Subcutaneous abdominal adipose tissue (tissue), 5 donors: ENCODE measurements at regions not wholly inside any gene's neighbourhood (a gene's known extent, or its start where the extent isn't known, plus 50 kb on each side); places are given as distances from the start of the nearest gene placed in this dataset.

Experiments
- H3K27ac ChIP-seq: one replicate; pipeline ENCODE4 v1.7.0; 2013; ENCODE audit warnings: low read depth, mild to moderate bottlenecking, inconsistent platforms, low read length, moderate library complexity
- H3K27me3 ChIP-seq, 5 donors: one replicate each; pipeline ENCODE4 v1.7.0; 2013; ENCODE audit warnings: low read length in 5 of 5, inconsistent platforms in 1 of 5; ENCODE audit not compliant: control insufficient read depth in 5 of 5, insufficient read depth in 4 of 5
- H3K36me3 ChIP-seq, 5 donors: one replicate each; pipeline ENCODE4 v1.7.0; 2013; ENCODE audit warnings: low read length in 5 of 5; ENCODE audit not compliant: control insufficient read depth in 5 of 5, insufficient read depth in 5 of 5
- H3K4me1 ChIP-seq, 5 donors: one replicate each; pipeline ENCODE4 v1.7.0; 2013; ENCODE audit warnings: low read length in 5 of 5, mild to moderate bottlenecking in 3 of 5, moderate library complexity in 1 of 5; ENCODE audit not compliant: control insufficient read depth in 5 of 5, insufficient read depth in 5 of 5
- H3K4me3 ChIP-seq, 5 donors: one replicate each; pipeline ENCODE4 v1.7.0; 2013; ENCODE audit warnings: low read length in 5 of 5, low read depth in 1 of 5
- H3K9ac ChIP-seq, 5 donors: one replicate each; pipeline ENCODE4 v1.7.0; 2013; ENCODE audit warnings: low read length in 5 of 5, mild to moderate bottlenecking in 4 of 5, moderate library complexity in 3 of 5
- H3K9me3 ChIP-seq, 5 donors: one replicate each; pipeline ENCODE4 v1.7.0; 2013; ENCODE audit warnings: low read length in 5 of 5; ENCODE audit not compliant: control insufficient read depth in 5 of 5
- donor health status: healthy.
- donor health status: healthy.
- donor health status: healthy.
- donor health status: healthy.
- donor health status: healthy.

GRCh38 chr22:27581236-27581635 is 220.3 kb downstream of the MN1 start:
- Histone ChIP-seq H3K4me1 (peaks cover 2 to 30% (median 23%) of the 10 kb centered on the region in 5 donors), H3K27me3 (peaks cover 0 to 8% (median 0%) of the 10 kb centered on the region in 5 donors), H3K36me3 (no peaks in the 10 kb centered on the region), H3K27ac (no peak overlapping the region), H3K9ac (no peak overlapping the region), H3K9me3 (no peaks in the 10 kb centered on the region), H3K4me3 (no peak overlapping the region)

GRCh38 chr22:27581688-27582087 is 219.9 kb downstream of the MN1 start:
- no peak overlapping the region for H3K9ac ChIP-seq
- H3K27me3 ChIP-seq, result peaks cover 0 to 8% (median 0%) of the 10 kb centered on the region in 5 donors
- H3K36me3 ChIP-seq, result no peaks in the 10 kb centered on the region
- no peak overlapping the region for H3K4me3 ChIP-seq
- peaks cover 2 to 26% (median 19%) of the 10 kb centered on the region in 5 donors for H3K4me1 ChIP-seq
- no peaks in the 10 kb centered on the region for H3K9me3 ChIP-seq
- no peak overlapping the region for H3K27ac ChIP-seq

- Histone ChIP-seq H3K4me1 (peaks cover 2 to 18% (median 13%) of the 10 kb centered on the region in 5 donors), H3K4me3 (no peak overlapping the region), H3K9ac (no peak overlapping the region), H3K36me3 (no peaks in the 10 kb centered on the region), H3K9me3 (no peaks in the 10 kb centered on the region), H3K27ac (no peak overlapping the region), H3K27me3 (peaks cover 0 to 8% (median 0%) of the 10 kb centered on the region in 5 donors)
These were observed 217.7 kb downstream of the MN1 start for GRCh38 chr22:27583856-27584255.

GRCh38 chr22:27585141-27585540 is 216.4 kb downstream of the MN1 start:
- Histone ChIP-seq H3K4me1 (peaks cover 2 to 18% (median 13%) of the 10 kb centered on the region in 5 donors), H3K27ac (no peak overlapping the region), H3K9me3 (no peaks in the 10 kb centered on the region), H3K9ac (no peak overlapping the region), H3K4me3 (no peak overlapping the region), H3K27me3 (peaks cover 0 to 5% (median 0%) of the 10 kb centered on the region in 5 donors), H3K36me3 (no peaks in the 10 kb centered on the region)

- H3K27ac ChIP-seq, result no peak overlapping the region
These were observed 213.3 kb downstream of the MN1 start for GRCh38 chr22:27588268-27588667.

GRCh38 chr22:27588915-27589314 is 212.6 kb downstream of the MN1 start:
- Histone ChIP-seq H3K4me1 (peaks cover 0 to 8% (median 5%) of the 10 kb centered on the region in 5 donors), H3K9me3 (no peaks in the 10 kb centered on the region), H3K27me3 (peaks cover 0 to 4% (median 0%) of the 10 kb centered on the region in 5 donors), H3K27ac (no peak overlapping the region), H3K9ac (no peak overlapping the region), H3K36me3 (no peaks in the 10 kb centered on the region), H3K4me3 (no peak overlapping the region)

More at GRCh38 chr22:27588268-27588667, 213.3 kb downstream of the MN1 start:
- Histone ChIP-seq H3K36me3 (no peaks in the 10 kb centered on the region), H3K4me3 (no peak overlapping the region), H3K9me3 (no peaks in the 10 kb centered on the region), H3K9ac (no peak overlapping the region), H3K27me3 (peaks cover 0 to 4% (median 0%) of the 10 kb centered on the region in 5 donors), H3K4me1 (peaks cover 0 to 14% (median 9%) of the 10 kb centered on the region in 5 donors)

- no peaks in the 10 kb centered on the region for H3K36me3 ChIP-seq
- H3K4me3 ChIP-seq, result no peak overlapping the region
- H3K9ac ChIP-seq, result no peak overlapping the region
- no peak overlapping the region for H3K27ac ChIP-seq
- H3K4me1 ChIP-seq, result peaks cover 0 to 8% (median 5%) of the 10 kb centered on the region in 5 donors
- H3K27me3 ChIP-seq, result no peaks in the 10 kb centered on the region
- H3K9me3 ChIP-seq, result no peaks in the 10 kb centered on the region
These were observed 210.5 kb downstream of the MN1 start for GRCh38 chr22:27591060-27591459.

GRCh38 chr22:27593378-27593777 is 208.2 kb downstream of the MN1 start:
- H3K27ac ChIP-seq, result no peak overlapping the region
- H3K9me3 ChIP-seq, result no peaks in the 10 kb centered on the region
- H3K4me1 ChIP-seq, result peaks cover 0 to 18% (median 9%) of the 10 kb centered on the region in 5 donors
- no peak overlapping the region for H3K4me3 ChIP-seq
- H3K9ac ChIP-seq, result no peak overlapping the region
- H3K36me3 ChIP-seq, result no peaks in the 10 kb centered on the region
- no peaks in the 10 kb centered on the region for H3K27me3 ChIP-seq

GRCh38 chr22:27594020-27594419 is 207.5 kb downstream of the MN1 start:
- Histone ChIP-seq H3K9me3 (no peaks in the 10 kb centered on the region), H3K27ac (no peak overlapping the region), H3K27me3 (no peaks in the 10 kb centered on the region), H3K36me3 (no peaks in the 10 kb centered on the region), H3K9ac (no peak overlapping the region), H3K4me3 (no peak overlapping the region), H3K4me1 (peaks cover 0 to 18% (median 9%) of the 10 kb centered on the region in 5 donors)

GRCh38 chr22:27594474-27595134 is 207.0 kb downstream of the MN1 start:
- Histone ChIP-seq H3K27ac (no peak overlapping the region), H3K36me3 (no peaks in the 10 kb centered on the region), H3K9ac (no peak overlapping the region), H3K4me3 (no peak overlapping the region), H3K27me3 (no peaks in the 10 kb centered on the region), H3K9me3 (no peaks in the 10 kb centered on the region), H3K4me1 (peaks cover 0 to 18% (median 9%) of the 10 kb centered on the region in 5 donors)
